Prostate gland (tissue), 2 donors: ENCODE measurements at regions not wholly inside any gene's neighbourhood (a gene's known extent, or its start where the extent isn't known, plus 50 kb on each side); places are given as distances from the start of the nearest gene placed in this dataset.

Experiments used
- DNase-seq: peaks from one replicate; pipeline ENCODE4 v3.0.0-alpha.2; 2019; ENCODE audit warnings: low spot score
- H3K27ac ChIP-seq, 2 donors: fragments of 200-600 bp; sonication (generic); 2 replicates each; pipeline ENCODE4 v1.5.1; 2017 to 2019
- H3K27me3 ChIP-seq: fragments of 200-600 bp; sonication (generic); replicated peaks from 2 replicates; pipeline ENCODE4 v1.5.1; 2019; ENCODE audit not compliant: insufficient read depth
- H3K36me3 ChIP-seq, 2 donors: fragments of 200-600 bp; sonication (generic); 1 replicate in 1 of 2; 2 replicates in 1 of 2; pipeline versions ENCODE4 v1.5.1 to v1.8.1; 2017 to 2019
- H3K4me1 ChIP-seq: fragments of 200-600 bp; sonication (generic); replicated peaks from 2 replicates; pipeline ENCODE4 v1.5.1; 2019
- H3K4me3 ChIP-seq, 2 donors: fragments of 200-600 bp; sonication (generic); 2 replicates each; pipeline ENCODE4 v1.5.1; 2017 to 2019
- H3K9me3 ChIP-seq: fragments of 200-600 bp; sonication (generic); 2 replicates; pipeline ENCODE4 v1.5.1; 2017
- CTCF ChIP-seq, 4 experiments: fragments of 200-600 bp in 2 of 4; fragments of 450-650 bp in 2 of 4; sonication (generic) in 2 of 4; IDR thresholded peaks; 1 replicate in 3 of 4; 2 replicates in 1 of 4; pipeline ENCODE4 v1.5.1; 2016 to 2019; ENCODE audit warnings: antibody characterized with exemption in 4 of 4, mild to moderate bottlenecking in 2 of 4, moderate library complexity in 2 of 4
- POLR2A ChIP-seq: fragments of 450-650 bp; IDR thresholded peaks from one replicate; pipeline ENCODE4 v1.6.1; 2016; ENCODE audit warnings: antibody characterized with exemption, mild to moderate bottlenecking
- POLR2AphosphoS5 ChIP-seq: sonication (generic); formaldehyde crosslinking; IDR thresholded peaks from one replicate; pipeline ENCODE4 v1.6.1; 2017; ENCODE audit warnings: antibody characterized with exemption
- WGBS: methylation state at CpG from one replicate; pipeline ENCODE4 v1.1.5; 2018; 5-methylcytosine and 5-hydroxymethylcytosine counted together
- intact Hi-C: fragments of 100-400 bp; cut with DNase I; formaldehyde crosslinking; loops from one replicate; pipeline ENCODE4 v1.14.2; 2022

- no peak overlapping the region for H3K4me3 ChIP-seq
- no peaks in the 10 kb centered on the region for H3K4me1 ChIP-seq
- H3K27ac ChIP-seq: no peak overlapping the region
- DNase-seq: no peak
- 71% methylated on average over 7 of the region's 7 CpGs for WGBS
- H3K27me3 ChIP-seq: no peaks in the 10 kb centered on the region
- intact Hi-C loops: no loop called here
- no peaks in the 10 kb centered on the region for H3K36me3 ChIP-seq
- TF ChIP-seq CTCF (IDR thresholded peaks at IDR 0.05): no peak
- no peak for TF ChIP-seq POLR2A
- TF ChIP-seq POLR2AphosphoS5: no peak
- H3K9me3 ChIP-seq: no peaks in the 10 kb centered on the region
These were observed 86.3 kb downstream of the ELOVL4 start for GRCh38 chr6:79861023-79861422.

- Histone ChIP-seq H3K36me3 (no peaks in the 10 kb centered on the region), H3K4me3 (no peak overlapping the region), H3K4me1 (no peaks in the 10 kb centered on the region), H3K27ac (no peak overlapping the region), H3K27me3 (no peaks in the 10 kb centered on the region), H3K9me3 (no peaks in the 10 kb centered on the region)
- intact Hi-C loops: no loop called here
- WGBS: 88% methylated on average over 1 of the region's 1 CpG
- TF ChIP-seq POLR2AphosphoS5 (no peak), POLR2A (no peak), CTCF (IDR thresholded peaks at IDR 0.05) (no peak)
- DNase-seq: no peak
These were observed 99.9 kb downstream of the ELOVL4 start for GRCh38 chr6:79847426-79847825.

- no peak for DNase-seq
- no peaks in the 10 kb centered on the region for H3K9me3 ChIP-seq
- 89% methylated on average over 3 of the region's 3 CpGs for WGBS
- H3K27me3 ChIP-seq: no peaks in the 10 kb centered on the region
- no peak overlapping the region for H3K4me3 ChIP-seq
- intact Hi-C loops: no loop called here
- no peaks in the 10 kb centered on the region for H3K4me1 ChIP-seq
- H3K36me3 ChIP-seq: no peaks in the 10 kb centered on the region
- TF ChIP-seq CTCF (IDR thresholded peaks at IDR 0.05): no peak
- no peak overlapping the region for H3K27ac ChIP-seq
These were observed 104.8 kb downstream of the ELOVL4 start for GRCh38 chr6:79842376-79843040.

GRCh38 chr6:79841577-79842375, 105.6 kb downstream of the ELOVL4 start:
- no peaks in the 10 kb centered on the region for H3K9me3 ChIP-seq
- no peak for DNase-seq
- no peaks in the 10 kb centered on the region for H3K27me3 ChIP-seq
- H3K36me3 ChIP-seq: no peaks in the 10 kb centered on the region
- WGBS: 71% methylated on average over 4 of the region's 4 CpGs
- no peaks in the 10 kb centered on the region for H3K4me1 ChIP-seq
- no peak overlapping the region for H3K27ac ChIP-seq
- intact Hi-C loops: no loop called here
- TF ChIP-seq POLR2A: no peak
- TF ChIP-seq CTCF (IDR thresholded peaks at IDR 0.05): no peak
- TF ChIP-seq POLR2AphosphoS5: no peak
- no peak overlapping the region for H3K4me3 ChIP-seq

- TF ChIP-seq POLR2A (no peak), CTCF (IDR thresholded peaks at IDR 0.05) (no peak), POLR2AphosphoS5 (no peak)
- no peak overlapping the region for H3K4me3 ChIP-seq
- no peaks in the 10 kb centered on the region for H3K4me1 ChIP-seq
- no peak overlapping the region for H3K27ac ChIP-seq
- H3K9me3 ChIP-seq: no peaks in the 10 kb centered on the region
- intact Hi-C loops: no loop called here
- no peaks in the 10 kb centered on the region for H3K27me3 ChIP-seq
- no peak for DNase-seq
- no peaks in the 10 kb centered on the region for H3K36me3 ChIP-seq
These were observed 108.5 kb downstream of the ELOVL4 start for GRCh38 chr6:79838851-79839250.
